Fibroblast of mammary gland (primary cell): ENCODE measurements at regions not wholly inside any gene's neighbourhood (a gene's known extent, or its start where the extent isn't known, plus 50 kb on each side); places are given as distances from the start of the nearest gene placed in this dataset.

Experiments used
- DNase-seq: peaks from one replicate; pipeline ENCODE4 v3.0.0-alpha.2; 2010; ENCODE audit warnings: low read depth
- H3K4me3 ChIP-seq: 2 replicates; pipeline ENCODE4 v1.5.1; 2011; ENCODE audit warnings: low read depth, mild to moderate bottlenecking, low read length, moderate library complexity; ENCODE audit not compliant: control insufficient read depth
- TF ChIP-seq, protein P1 (sequence below): conservative IDR thresholded peaks from 2 replicates; pipeline ENCODE4 v1.5.1; 2011; ENCODE audit warnings: low read depth, low read length, inconsistent platforms; ENCODE audit not compliant: control insufficient read depth, insufficient read depth

DNA sequence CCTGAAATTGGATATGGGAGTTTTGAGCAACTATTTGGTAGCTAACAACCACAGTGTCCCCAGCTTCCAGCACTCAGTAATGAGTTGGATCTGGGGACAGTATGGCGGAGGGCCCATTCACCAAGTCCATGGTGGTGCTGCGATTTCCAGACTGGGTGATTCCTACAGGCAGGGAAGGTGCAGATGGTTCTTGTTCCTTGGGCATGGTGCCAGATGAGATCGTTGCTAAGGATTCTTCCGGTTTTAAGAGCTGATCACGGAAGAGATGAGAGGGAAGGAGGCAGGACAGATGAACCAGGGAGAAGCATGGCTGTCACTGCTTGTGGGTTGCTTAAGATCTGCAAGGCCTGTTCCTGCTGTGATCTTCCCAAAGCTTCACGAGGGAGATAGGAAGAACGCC lies 380.3 kb downstream of the TCERG1L start:
- DNase-seq, result no peak
- TF ChIP-seq, protein P1, sequence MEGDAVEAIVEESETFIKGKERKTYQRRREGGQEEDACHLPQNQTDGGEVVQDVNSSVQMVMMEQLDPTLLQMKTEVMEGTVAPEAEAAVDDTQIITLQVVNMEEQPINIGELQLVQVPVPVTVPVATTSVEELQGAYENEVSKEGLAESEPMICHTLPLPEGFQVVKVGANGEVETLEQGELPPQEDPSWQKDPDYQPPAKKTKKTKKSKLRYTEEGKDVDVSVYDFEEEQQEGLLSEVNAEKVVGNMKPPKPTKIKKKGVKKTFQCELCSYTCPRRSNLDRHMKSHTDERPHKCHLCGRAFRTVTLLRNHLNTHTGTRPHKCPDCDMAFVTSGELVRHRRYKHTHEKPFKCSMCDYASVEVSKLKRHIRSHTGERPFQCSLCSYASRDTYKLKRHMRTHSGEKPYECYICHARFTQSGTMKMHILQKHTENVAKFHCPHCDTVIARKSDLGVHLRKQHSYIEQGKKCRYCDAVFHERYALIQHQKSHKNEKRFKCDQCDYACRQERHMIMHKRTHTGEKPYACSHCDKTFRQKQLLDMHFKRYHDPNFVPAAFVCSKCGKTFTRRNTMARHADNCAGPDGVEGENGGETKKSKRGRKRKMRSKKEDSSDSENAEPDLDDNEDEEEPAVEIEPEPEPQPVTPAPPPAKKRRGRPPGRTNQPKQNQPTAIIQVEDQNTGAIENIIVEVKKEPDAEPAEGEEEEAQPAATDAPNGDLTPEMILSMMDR, result no peak
- no peak overlapping the region for H3K4me3 ChIP-seq

DNA sequence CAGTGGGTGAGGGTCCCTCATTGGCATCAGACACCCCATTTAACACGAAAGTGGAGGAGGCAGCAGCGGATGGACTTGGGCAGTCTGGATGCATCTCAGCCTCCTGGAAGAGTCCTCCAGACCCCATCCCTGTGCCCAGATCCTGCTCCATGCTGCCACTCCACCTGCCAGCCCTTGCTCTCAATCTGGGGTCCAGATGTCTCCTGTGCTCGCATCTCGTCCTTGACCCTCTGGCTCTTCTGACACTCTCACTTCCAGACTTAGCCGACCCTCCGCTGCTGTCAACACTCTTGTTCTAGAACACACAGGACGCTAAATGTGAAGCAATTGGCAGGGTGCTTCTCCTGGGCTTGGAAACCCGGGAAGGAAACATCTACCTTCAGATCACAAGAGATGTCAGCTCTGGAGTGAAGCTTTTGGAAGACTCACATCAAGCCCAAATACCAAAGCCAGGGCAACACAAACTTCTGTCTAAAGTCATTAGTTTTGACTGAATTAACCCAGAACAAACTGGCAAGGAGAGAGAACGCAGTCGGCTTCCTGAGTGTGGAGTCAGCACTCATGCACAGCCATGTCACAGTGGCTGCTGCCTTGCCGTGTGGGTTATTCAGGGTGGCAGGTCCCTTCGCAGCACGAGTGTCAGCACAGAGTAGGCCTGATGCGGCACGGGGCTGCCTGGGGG lies 379.1 kb downstream of the TCERG1L start:
- TF ChIP-seq, protein P1, result no peak
- no peak overlapping the region for H3K4me3 ChIP-seq
- DNase-seq, result no peak

DNA sequence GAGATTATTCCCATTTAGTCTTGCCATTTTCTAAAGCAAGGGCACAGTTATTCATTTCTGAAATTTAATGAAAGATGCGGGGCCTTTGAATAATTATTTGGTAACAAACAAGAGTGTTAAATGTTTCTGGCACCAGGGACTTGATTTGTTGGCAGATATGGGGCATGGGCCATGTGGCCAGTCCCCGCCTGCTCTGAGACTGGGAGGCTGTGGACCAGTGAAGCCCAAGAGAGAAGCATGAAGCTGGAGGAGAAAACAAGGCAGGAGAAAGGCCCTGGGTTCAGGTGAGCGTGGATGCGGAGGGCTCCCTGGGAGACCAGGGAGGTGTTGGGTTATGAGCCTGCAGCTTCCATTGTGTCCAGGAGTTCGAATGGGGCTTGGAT lies 378.5 kb downstream of the TCERG1L start:
- DNase-seq, result no peak
- H3K4me3 ChIP-seq, result no peak overlapping the region
- TF ChIP-seq, protein P1, result no peak

DNA sequence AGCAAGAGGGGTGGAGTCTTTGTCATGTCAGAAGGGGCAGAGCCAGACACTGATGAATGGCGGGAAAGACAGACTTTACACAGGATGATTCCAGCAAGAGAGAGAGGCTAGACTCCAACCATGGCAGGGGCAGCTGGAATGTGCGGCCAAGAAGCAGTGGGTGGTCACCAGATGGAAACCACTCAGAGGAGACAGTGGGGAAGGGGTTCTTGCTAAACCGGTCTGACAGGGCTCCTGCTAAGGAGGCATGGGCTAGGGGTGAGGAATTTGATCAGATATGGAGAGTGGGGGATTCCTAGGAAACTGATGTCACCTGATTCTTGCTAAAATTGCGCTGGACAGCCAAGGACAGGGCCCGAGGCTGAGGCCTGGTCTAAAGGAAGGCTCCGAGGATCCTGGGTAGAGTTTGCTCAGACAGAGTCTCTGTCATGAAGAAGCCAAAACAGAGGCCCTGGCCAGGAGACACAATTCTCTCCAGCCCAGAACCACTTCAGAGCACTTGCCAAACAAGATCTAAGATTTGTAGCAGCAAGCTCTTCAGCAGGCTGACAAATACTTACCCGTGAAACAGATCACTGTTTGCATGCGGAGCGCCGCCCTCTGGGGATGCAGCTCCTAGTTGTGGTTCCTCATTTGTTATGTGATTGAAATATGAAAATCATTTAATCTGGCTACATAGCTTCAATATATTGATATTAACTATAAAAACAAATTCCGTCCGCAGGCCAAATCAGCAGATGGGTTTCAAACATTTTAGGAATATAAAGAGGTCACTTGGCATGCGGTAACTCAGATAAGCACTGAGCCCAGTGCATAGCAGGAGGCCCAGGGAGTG lies 377.0 kb downstream of the TCERG1L start:
- no peak overlapping the region for H3K4me3 ChIP-seq
- DNase-seq, result no peak
- TF ChIP-seq, protein P1, result no peak

DNA sequence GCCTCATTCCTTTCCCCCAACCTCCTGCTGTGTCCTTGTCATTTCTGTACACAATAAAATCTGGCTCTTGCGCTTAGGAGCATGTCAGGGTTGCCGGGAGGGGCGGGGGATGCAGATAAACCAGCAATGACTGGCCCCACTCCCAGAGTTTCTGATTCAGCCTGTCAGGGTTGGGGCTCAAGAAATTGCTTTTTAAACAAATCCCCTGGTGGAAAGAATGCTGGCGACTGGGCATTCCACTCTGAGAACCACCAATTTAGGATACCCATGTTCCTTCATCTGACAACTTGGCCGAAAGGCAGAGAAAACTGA lies 376.4 kb downstream of the TCERG1L start:
- H3K4me3 ChIP-seq, result no peak overlapping the region
- DNase-seq, result no peak
- TF ChIP-seq, protein P1, result no peak

DNA sequence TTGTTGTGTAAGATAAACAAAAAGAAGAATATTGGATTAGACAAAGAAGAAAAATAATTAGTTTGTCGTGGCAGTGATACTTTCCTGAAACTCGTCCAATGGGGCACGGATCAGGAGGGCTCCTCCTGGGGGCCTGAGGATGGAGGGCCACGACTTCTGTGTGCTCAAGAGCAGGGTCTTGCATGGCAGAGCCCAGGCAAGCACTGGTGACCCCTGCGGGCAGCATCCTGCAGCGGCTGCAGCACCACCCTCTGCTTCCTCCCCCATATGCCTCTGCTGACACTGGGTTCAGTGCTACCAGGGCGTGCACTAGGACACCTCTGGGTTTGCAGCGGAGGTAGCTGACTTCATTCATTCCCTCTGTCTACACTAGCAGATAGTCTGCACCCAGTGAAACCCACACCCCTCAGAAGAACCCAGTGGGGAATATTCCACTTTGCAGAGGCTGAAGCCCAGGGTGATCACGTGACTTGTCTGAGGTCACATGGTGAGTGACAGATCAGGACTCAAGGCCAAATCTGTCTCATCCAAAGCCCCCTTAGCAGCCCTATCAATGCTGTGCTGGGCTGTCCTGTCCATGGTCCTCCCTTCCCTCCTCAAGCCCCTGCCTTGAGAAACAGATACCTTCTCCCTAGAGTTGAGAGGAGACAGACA lies 375.5 kb downstream of the TCERG1L start:
- TF ChIP-seq, protein P1, result no peak
- H3K4me3 ChIP-seq, result no peak overlapping the region
- no peak for DNase-seq
